ENCODE measurements at regions not wholly inside any gene's neighbourhood (a gene's known extent, or its start where the extent isn't known, plus 50 kb on each side); places are given as distances from the start of the nearest gene placed in this dataset.

DNA sequence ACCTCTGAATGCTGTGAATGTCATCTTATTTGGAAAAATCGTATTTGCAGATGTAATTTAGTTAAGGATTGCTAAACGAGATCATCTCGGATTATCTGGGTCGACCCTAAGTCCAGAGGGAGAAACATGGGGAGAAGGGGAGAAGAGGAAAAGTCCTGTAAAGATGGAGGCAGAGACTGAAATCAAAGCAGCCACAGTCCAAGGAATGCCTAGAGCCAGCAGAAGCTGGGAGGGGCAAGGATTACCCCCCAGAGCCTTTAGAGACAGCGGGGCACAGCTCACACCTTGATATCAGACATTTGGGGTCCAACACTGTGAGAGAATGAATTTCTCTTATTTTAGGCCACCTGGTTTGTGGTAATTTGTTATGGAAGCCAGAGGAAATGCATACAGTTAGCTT is 104.9 kb upstream of the YPEL5 start:
- no peaks in the 10 kb centered on the region for H3K27me3 ChIP-seq
- H3K4me1 ChIP-seq = no peaks in the 10 kb centered on the region
- H3K4me3 ChIP-seq = no peak overlapping the region
- TF ChIP-seq CTCF (IDR thresholded peaks at IDR 0.05) (no peak), EP300 (IDR thresholded peaks at IDR 0.05) (no peak), POLR2A (IDR thresholded peaks at IDR 0.05) (no peak)
- no peak for DNase-seq (ENCODE audit: low spot score in 2 of 2)
- H3K36me3 ChIP-seq = no peaks in the 10 kb centered on the region
- no peaks in the 10 kb centered on the region for H3K9me3 ChIP-seq
- H3K27ac ChIP-seq = no peak overlapping the region
- 81 to 82% methylated on average over 5 of the region's 5 CpGs for WGBS, 2 donors

DNA sequence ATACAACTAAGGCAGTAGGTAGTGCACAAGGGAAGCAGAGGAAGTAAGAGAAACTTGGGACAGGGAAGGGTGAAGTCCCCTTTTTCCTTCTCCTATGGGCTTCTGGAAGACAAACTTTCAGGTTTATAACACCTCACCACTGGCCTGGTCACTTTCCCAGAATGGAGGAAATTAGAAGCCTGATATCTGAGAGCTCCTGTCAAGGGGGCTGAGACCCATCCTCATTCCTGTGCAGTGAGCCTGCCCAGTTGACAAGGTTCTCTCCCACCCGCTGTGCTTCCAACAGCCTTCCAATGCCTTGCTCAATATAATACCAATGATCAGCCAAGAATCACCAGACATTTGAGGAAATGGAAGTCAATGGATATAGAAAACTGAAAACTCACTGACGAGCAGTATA is 100.4 kb upstream of the YPEL5 start:
- no peak for DNase-seq (ENCODE audit: low spot score in 2 of 2)
- WGBS, 2 donors = 86 to 87% methylated on average over 2 of the region's 2 CpGs

GRCh38 chr2:30046979-30047378 is 99.8 kb upstream of the YPEL5 start:
- no peak for DNase-seq (ENCODE audit: low spot score in 2 of 2)
- Histone ChIP-seq H3K9me3 (no peaks in the 10 kb centered on the region), H3K4me1 (no peaks in the 10 kb centered on the region), H3K4me3 (no peak overlapping the region), H3K27me3 (no peaks in the 10 kb centered on the region), H3K27ac (no peak overlapping the region), H3K36me3 (no peaks in the 10 kb centered on the region)
- TF ChIP-seq POLR2A (IDR thresholded peaks at IDR 0.05) (no peak), EP300 (IDR thresholded peaks at IDR 0.05) (no peak), CTCF (IDR thresholded peaks at IDR 0.05) (no peak)
- 38 to 58% methylated on average over 3 of the region's 3 CpGs for WGBS, 2 donors

More for the DNA sequence above, 100.4 kb upstream of the YPEL5 start:
- no peak overlapping the region for H3K4me3 ChIP-seq
- no peaks in the 10 kb centered on the region for H3K9me3 ChIP-seq
- H3K4me1 ChIP-seq = no peaks in the 10 kb centered on the region
- no peaks in the 10 kb centered on the region for H3K36me3 ChIP-seq
- H3K27me3 ChIP-seq = no peaks in the 10 kb centered on the region
- H3K27ac ChIP-seq = no peak overlapping the region
- no peak for TF ChIP-seq EP300 (IDR thresholded peaks at IDR 0.05)
- no peak for TF ChIP-seq POLR2A (IDR thresholded peaks at IDR 0.05)
- TF ChIP-seq CTCF (IDR thresholded peaks at IDR 0.05) = no peak

- H3K4me1 ChIP-seq = no peaks in the 10 kb centered on the region
- no peaks in the 10 kb centered on the region for H3K9me3 ChIP-seq
- no peak overlapping the region for H3K4me3 ChIP-seq
Measured at GRCh38 chr2:30048636-30049175, 98.1 kb upstream of the YPEL5 start.

DNA sequence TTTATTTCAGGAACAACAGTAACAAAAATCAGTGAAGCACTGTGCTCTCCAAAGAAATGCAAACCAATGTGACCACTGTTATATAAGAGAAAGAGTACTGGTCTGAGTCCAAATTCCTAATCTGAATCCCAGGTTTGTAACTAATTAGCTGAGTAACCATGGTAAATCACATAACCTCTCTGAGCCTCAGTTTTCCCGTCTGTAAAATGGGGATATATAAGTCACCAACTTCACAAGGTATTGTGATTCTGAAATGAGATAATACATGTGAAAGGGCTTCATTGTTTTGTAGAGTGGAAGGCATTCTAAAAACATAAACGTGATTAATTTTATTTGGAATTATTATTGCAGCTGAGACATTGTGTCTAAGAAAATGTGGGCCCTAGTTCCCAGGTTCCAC is 91.3 kb upstream of the YPEL5 start:
- 73 to 80% methylated on average over 2 of the region's 2 CpGs for WGBS, 2 donors
- Histone ChIP-seq H3K9me3 (no peaks in the 10 kb centered on the region), H3K4me3 (no peak overlapping the region), H3K27me3 (no peaks in the 10 kb centered on the region), H3K36me3 (no peaks in the 10 kb centered on the region), H3K27ac (no peak overlapping the region), H3K4me1 (no peaks in the 10 kb centered on the region)
- TF ChIP-seq CTCF (IDR thresholded peaks at IDR 0.05) (no peak), EP300 (IDR thresholded peaks at IDR 0.05) (no peak), POLR2A (IDR thresholded peaks at IDR 0.05) (no peak)
- no peak for DNase-seq (ENCODE audit: low spot score in 2 of 2)

More at GRCh38 chr2:30048636-30049175, 98.1 kb upstream of the YPEL5 start:
- Histone ChIP-seq H3K27ac (no peak overlapping the region), H3K36me3 (no peaks in the 10 kb centered on the region), H3K27me3 (no peaks in the 10 kb centered on the region)
- 37 to 42% methylated on average over 8 of the region's 8 CpGs for WGBS, 2 donors
- DNase-seq (ENCODE audit: low spot score in 2 of 2) = no peak
- TF ChIP-seq CTCF (IDR thresholded peaks at IDR 0.05) (no peak), POLR2A (IDR thresholded peaks at IDR 0.05) (no peak), EP300 (IDR thresholded peaks at IDR 0.05) (no peak)

Data from tibial nerve (tissue), 4 donors.